Astrocyte (in vitro differentiated cells and primary cell): ENCODE measurements at regions not wholly inside any gene's neighbourhood (a gene's known extent, or its start where the extent isn't known, plus 50 kb on each side); places are given as distances from the start of the nearest gene placed in this dataset.

ENCODE experiments used
- DNase-seq: peaks from one replicate; pipeline ENCODE4 v3.0.0-alpha.2; 2010; ENCODE audit warnings: low read depth
- FAIRE-seq: peaks from 2 replicates; lab custom pipeline; 2011; peaks lifted over from hg19 to GRCh38; lab: Jason Lieb, UNC
- H2AFZ ChIP-seq: 2 replicates; pipeline ENCODE4 v1.6.0; 2012; ENCODE audit warnings: low read depth, low read length, inconsistent platforms
- H3K27ac ChIP-seq: 2 replicates; pipeline ENCODE4 v1.5.1; 2011; ENCODE audit warnings: low read depth, low read length, inconsistent platforms
- H3K27me3 ChIP-seq: 2 replicates; pipeline ENCODE4 v1.6.0; 2011; ENCODE audit warnings: low read length, inconsistent platforms; ENCODE audit not compliant: insufficient read depth
- H3K36me3 ChIP-seq: 2 replicates; pipeline ENCODE4 v1.5.1; 2011; ENCODE audit warnings: low read length, inconsistent platforms; ENCODE audit not compliant: insufficient read depth
- H3K4me1 ChIP-seq: 2 replicates; pipeline ENCODE4 v1.5.1; 2011; ENCODE audit warnings: low read length, inconsistent platforms; ENCODE audit not compliant: insufficient read depth
- H3K4me2 ChIP-seq: 2 replicates; pipeline ENCODE4 v1.6.0; 2012; ENCODE audit warnings: low read length, inconsistent platforms
- H3K4me3 ChIP-seq: 2 replicates; pipeline ENCODE4 v1.5.1; 2011; ENCODE audit warnings: low read depth, mild to moderate bottlenecking, low read length, inconsistent platforms; ENCODE audit not compliant: insufficient read depth
- H3K79me2 ChIP-seq: 2 replicates; pipeline ENCODE4 v1.6.0; 2012; ENCODE audit warnings: mild to moderate bottlenecking, low read length, inconsistent platforms; ENCODE audit not compliant: insufficient read depth
- H3K9ac ChIP-seq: 2 replicates; pipeline ENCODE4 v1.6.0; 2012; ENCODE audit warnings: mild to moderate bottlenecking, low read length, inconsistent platforms
- H3K9me3 ChIP-seq: 2 replicates; pipeline ENCODE4 v1.5.1; 2012; ENCODE audit warnings: low read depth, mild to moderate bottlenecking, low read length, inconsistent platforms; ENCODE audit not compliant: insufficient read depth
- H4K20me1 ChIP-seq: 2 replicates; pipeline ENCODE4 v1.6.0; 2012; ENCODE audit warnings: low read length, inconsistent platforms; ENCODE audit not compliant: insufficient read depth
- H3K27ac Mint-ChIP-seq: one replicate; pipeline ENCODE4 v1.8.0; 2021; ENCODE audit warnings: mild to moderate bottlenecking, mixed read lengths; ENCODE audit not compliant: unreplicated experiment
- H3K27me3 Mint-ChIP-seq: one replicate; pipeline ENCODE4 v1.8.0; 2021; ENCODE audit warnings: low read depth, mixed read lengths; ENCODE audit not compliant: unreplicated experiment
- H3K36me3 Mint-ChIP-seq: one replicate; pipeline ENCODE4 v1.8.0; 2021; ENCODE audit warnings: low read depth, mixed read lengths; ENCODE audit not compliant: unreplicated experiment
- H3K4me1 Mint-ChIP-seq: one replicate; pipeline ENCODE4 v1.8.0; 2021; ENCODE audit warnings: low read depth, mixed read lengths; ENCODE audit not compliant: unreplicated experiment
- H3K4me3 Mint-ChIP-seq: one replicate; pipeline ENCODE4 v1.8.0; 2021; ENCODE audit warnings: mild to moderate bottlenecking, moderate library complexity, mixed read lengths; ENCODE audit not compliant: unreplicated experiment
- H3K9me3 Mint-ChIP-seq: one replicate; pipeline ENCODE4 v1.8.0; 2021; ENCODE audit warnings: mild to moderate bottlenecking, mixed read lengths; ENCODE audit not compliant: unreplicated experiment
- EZH2 ChIP-seq: IDR thresholded peaks from 2 replicates; pipeline ENCODE4 v1.6.1; 2012; ENCODE audit warnings: mild to moderate bottlenecking, low read length, inconsistent platforms; ENCODE audit not compliant: insufficient read depth
- TF ChIP-seq, protein P1 (sequence below): IDR thresholded peaks from 2 replicates; pipeline ENCODE4 v1.5.1; 2011; ENCODE audit warnings: low read depth, mild to moderate bottlenecking, inconsistent platforms, low read length, moderate library complexity; ENCODE audit not compliant: insufficient read depth

GRCh38 chr19:31119951-31120690 lies 229.1 kb downstream of the TSHZ3 start:
- Histone ChIP-seq H3K4me2 (no peak overlapping the region), H3K9me3 (no peaks in the 10 kb centered on the region), H3K9ac (no peak overlapping the region), H3K4me1 (no peaks in the 10 kb centered on the region), H3K27me3 (no peaks in the 10 kb centered on the region), H3K27ac (no peak overlapping the region), H3K36me3 (no peaks in the 10 kb centered on the region), H2AFZ (no peak overlapping the region), H3K79me2 (no peaks in the 10 kb centered on the region), H3K4me3 (no peak overlapping the region), H4K20me1 (no peaks in the 10 kb centered on the region)
- Mint-ChIP-seq H3K27me3 (no peaks in the 10 kb centered on the region), H3K9me3 (peaks cover 4% of the 10 kb centered on the region), H3K27ac (no peak overlapping the region), H3K36me3 (peaks cover 4% of the 10 kb centered on the region), H3K4me3 (no peak overlapping the region), H3K4me1 (peaks cover 3% of the 10 kb centered on the region)
- FAIRE-seq (no peak), DNase-seq (peak; percentile 84)
- TF ChIP-seq, protein P1, sequence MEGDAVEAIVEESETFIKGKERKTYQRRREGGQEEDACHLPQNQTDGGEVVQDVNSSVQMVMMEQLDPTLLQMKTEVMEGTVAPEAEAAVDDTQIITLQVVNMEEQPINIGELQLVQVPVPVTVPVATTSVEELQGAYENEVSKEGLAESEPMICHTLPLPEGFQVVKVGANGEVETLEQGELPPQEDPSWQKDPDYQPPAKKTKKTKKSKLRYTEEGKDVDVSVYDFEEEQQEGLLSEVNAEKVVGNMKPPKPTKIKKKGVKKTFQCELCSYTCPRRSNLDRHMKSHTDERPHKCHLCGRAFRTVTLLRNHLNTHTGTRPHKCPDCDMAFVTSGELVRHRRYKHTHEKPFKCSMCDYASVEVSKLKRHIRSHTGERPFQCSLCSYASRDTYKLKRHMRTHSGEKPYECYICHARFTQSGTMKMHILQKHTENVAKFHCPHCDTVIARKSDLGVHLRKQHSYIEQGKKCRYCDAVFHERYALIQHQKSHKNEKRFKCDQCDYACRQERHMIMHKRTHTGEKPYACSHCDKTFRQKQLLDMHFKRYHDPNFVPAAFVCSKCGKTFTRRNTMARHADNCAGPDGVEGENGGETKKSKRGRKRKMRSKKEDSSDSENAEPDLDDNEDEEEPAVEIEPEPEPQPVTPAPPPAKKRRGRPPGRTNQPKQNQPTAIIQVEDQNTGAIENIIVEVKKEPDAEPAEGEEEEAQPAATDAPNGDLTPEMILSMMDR = no peak
- no peak for TF ChIP-seq EZH2

DNA sequence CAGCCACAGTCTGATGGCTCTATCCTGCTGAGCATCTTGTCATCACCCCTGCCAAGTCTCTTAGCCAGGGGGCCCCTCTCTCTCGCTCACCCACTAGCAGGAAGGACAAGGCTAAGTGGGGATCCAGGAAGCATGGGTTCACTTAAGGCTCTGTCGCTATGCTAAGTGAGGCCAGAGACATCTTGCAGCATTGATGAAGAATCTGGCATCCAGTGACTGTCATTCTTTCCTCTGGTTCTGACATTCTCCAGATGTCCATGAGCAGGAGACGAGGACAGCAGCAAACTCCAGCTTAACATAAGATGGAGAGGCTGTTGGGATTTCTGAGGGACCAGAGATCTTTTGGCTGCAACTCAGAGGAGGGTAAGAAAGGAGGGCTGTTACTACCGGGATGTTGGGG lies 230.2 kb downstream of the TSHZ3 start:
- Mint-ChIP-seq H3K4me3 (no peak overlapping the region), H3K27ac (no peak overlapping the region), H3K36me3 (peaks cover 4% of the 10 kb centered on the region), H3K27me3 (no peaks in the 10 kb centered on the region), H3K9me3 (peaks cover 4% of the 10 kb centered on the region), H3K4me1 (peaks cover 3% of the 10 kb centered on the region)
- no peak overlapping the region for H3K4me2 ChIP-seq
- H3K79me2 ChIP-seq = no peaks in the 10 kb centered on the region
- no peak overlapping the region for H2AFZ ChIP-seq
- H3K27me3 ChIP-seq = no peaks in the 10 kb centered on the region
- TF ChIP-seq EZH2 = no peak
- TF ChIP-seq, protein P1 = no peak
- H3K4me3 ChIP-seq = no peak overlapping the region
- H4K20me1 ChIP-seq = no peaks in the 10 kb centered on the region
- FAIRE-seq (no peak), DNase-seq (no peak)
- H3K9me3 ChIP-seq = no peaks in the 10 kb centered on the region
- no peaks in the 10 kb centered on the region for H3K36me3 ChIP-seq
- no peak overlapping the region for H3K27ac ChIP-seq
- peaks cover 4% of the 10 kb centered on the region for H3K4me1 ChIP-seq
- H3K9ac ChIP-seq = no peak overlapping the region

DNA sequence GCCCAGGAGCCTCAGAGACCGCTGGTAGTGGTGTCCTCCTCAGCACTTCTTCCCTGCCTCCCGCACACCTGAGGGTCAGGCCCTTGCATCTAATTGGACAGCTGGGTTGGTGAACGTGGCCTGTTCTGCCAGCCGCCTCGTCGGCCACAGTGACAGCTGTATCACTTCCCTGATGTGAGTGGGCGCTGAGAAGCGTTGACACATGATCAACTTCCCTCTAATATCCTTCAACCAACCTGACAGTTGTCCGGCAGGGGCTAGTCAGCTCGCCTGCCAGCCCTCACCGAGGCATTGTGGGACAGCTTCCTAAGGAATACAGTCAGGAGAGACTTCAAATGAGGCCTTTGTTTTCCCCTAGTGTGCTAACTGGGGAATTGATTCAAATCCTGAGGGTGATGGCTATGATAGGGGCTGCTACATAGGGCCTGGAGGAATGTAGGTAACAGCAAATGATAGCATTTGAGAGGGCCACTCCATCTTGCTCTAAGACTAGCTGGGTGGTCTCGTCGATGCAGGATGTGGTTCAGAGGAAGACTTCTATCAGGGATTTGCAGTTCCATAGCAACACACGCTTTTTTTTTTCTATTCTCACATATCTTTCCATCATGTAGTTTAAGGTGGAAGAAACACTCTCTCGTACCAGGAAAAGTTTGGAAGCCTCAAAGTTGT lies 230.8 kb downstream of the TSHZ3 start:
- no peaks in the 10 kb centered on the region for H3K9me3 ChIP-seq
- no peak overlapping the region for H3K27ac ChIP-seq
- Mint-ChIP-seq H3K36me3 (peaks cover 2% of the 10 kb centered on the region), H3K9me3 (peaks cover 4% of the 10 kb centered on the region), H3K27me3 (no peaks in the 10 kb centered on the region), H3K4me1 (peaks cover 5% of the 10 kb centered on the region), H3K27ac (no peak overlapping the region), H3K4me3 (no peak overlapping the region)
- H3K4me3 ChIP-seq = no peak overlapping the region
- TF ChIP-seq, protein P1 = no peak
- TF ChIP-seq EZH2 = no peak
- DNase-seq (no peak), FAIRE-seq (no peak)
- H3K4me1 ChIP-seq = peaks cover 7% of the 10 kb centered on the region
- no peak overlapping the region for H3K4me2 ChIP-seq
- no peaks in the 10 kb centered on the region for H3K27me3 ChIP-seq
- H3K36me3 ChIP-seq = no peaks in the 10 kb centered on the region
- H4K20me1 ChIP-seq = no peaks in the 10 kb centered on the region
- H3K79me2 ChIP-seq = no peaks in the 10 kb centered on the region
- no peak overlapping the region for H3K9ac ChIP-seq
- H2AFZ ChIP-seq = no peak overlapping the region
